GM18519 (cell line): ENCODE measurements at regions not wholly inside any gene's neighbourhood (a gene's known extent, or its start where the extent isn't known, plus 50 kb on each side); places are given as distances from the start of the nearest gene placed in this dataset.
"Not testable (repeated sequence)": the region's sequence is repeated elsewhere in the genome, so short reads cannot be mapped to it uniquely, and the experiment has no call there.

Experiments used
- ATAC-seq: cut with Tn5 transposase; IDR thresholded peaks from one replicate; pipeline ENCODE4 v1.9.1; 2021; ENCODE audit warnings: mild to moderate bottlenecking, moderate library complexity; ENCODE audit not compliant: unreplicated experiment, low FRiP score

- ATAC-seq: no peak
Observed at GRCh38 chr21:14758849-14759248, 212.7 kb upstream of the SAMSN1 start.

DNA sequence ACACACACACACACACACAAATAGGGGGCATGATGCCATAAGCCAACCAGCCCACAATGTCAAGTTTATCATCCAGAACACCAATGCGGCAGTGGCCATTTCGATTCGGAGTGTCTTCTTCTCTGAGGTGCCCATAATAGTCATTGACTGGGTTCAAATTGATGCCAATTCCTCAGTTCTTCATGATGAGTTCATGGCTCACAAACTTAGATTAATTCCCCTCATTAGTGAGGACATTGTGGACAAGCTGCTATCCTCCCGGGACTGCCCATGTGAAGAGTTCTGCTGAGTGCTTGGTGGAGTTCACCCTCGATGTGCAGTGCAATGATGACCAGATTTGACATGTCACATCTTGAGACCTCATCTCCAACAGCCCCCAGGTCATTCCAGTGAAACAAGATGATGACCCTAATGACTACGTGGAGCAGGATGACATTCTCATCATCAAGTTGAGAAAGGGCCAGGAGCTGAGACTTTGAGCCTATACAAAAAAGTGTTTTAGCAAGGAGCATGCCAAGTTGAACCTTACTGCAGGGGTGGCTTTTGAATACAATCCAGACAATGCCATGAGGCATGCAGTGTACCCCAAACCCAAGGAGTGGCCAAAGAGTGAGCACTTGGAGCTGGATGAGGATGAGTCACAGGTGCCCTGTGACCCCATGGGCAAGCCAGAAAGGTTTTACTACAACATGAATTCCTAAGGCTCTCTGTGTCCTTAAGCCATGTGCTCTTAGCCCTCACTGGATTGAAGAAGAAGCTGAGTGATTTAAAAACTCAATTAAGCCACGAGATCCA, 211.6 kb upstream of the SAMSN1 start:
- no peak for ATAC-seq

- no peak for ATAC-seq
Observed at GRCh38 chr21:14755086-14755485, 209.0 kb upstream of the SAMSN1 start.

DNA sequence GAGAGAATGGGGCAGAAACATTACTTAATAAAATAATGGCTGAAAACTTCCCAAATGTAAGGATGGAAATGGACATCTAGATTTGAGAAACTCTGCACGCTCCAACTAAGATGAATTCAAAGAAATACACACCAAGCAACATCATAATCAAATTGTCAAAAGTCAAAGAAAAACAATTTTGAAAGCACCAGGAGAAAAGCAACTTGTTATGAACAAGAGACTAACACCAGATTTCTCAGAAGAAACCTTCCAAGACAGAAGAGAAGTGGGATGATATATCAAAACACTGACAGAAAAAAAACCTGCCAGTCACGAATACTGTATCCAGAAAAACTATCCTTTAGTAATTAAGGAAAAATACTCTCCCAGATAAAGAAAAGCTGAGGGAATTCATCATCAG, 208.6 kb upstream of the SAMSN1 start:
- ATAC-seq: no peak

DNA sequence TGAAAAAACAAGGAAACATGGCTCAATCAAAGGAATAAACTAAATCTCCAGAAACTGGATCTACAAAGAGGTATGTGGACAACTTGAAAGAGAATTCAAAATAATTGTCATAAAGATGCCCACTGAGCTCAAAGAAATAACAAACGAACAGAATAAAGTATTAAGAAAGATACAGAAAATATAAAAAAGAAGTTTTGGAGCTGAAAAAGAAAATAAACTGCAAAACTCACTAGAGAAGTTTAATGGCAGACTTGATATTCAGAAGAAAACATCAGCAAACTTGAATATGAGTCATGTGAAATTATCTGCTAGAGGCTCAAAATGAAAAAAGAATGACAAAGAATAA, 208.1 kb upstream of the SAMSN1 start:
- no peak for ATAC-seq

DNA sequence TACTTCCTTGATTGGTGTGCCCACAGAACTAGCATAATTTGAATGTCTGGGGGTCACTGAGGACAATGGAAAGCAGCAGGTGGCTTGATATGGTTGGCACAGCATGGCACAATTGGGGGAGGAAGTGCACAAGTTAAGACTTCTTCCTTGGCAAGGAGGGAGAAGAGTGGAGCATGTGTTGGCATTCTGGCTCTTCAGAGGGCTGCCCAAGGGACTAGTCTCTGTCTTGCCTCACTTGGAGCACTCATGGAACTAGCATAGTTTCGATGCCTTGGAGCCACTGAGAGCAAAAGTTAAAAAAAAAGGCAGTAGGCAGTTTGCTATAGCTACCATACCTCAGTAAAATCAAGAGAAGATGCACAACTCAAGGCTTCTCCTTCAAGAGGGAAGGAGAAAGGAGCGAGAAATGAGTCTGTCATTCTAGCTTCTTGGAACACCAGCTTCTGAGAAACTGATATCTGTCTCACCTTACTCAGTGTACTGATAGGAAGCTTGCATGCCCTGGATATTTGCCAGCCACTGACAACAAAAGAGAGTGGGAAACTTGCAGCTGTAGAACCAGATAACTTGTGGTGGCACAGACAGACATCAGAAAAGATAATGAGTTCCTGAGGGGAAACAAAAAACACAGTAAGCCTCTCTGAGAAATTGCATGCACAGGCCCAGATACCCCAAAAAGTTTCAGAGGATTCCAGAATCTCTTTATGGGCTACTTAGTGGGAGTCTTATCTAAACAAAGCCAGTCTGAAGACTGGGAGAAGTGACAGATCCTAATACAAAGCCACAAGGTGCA, 207.5 kb upstream of the SAMSN1 start:
- no peak for ATAC-seq

DNA sequence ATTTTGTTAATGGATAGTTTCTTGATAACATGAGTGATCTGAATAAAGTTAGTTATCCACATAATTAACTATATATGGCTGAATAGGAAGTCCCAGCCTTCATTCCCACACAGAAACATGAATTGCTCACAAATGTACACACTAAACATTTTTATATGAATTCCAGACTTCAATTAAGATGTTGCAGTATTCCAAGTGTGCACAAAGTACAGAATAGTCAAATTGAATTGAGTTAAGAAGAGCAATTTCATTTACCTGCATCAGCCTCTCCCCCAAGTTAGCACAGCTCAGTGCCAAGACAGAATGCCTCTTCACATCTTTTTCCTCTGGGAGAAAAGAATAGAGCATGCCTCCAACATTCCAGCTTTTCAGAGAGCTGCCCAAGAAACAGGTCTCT, 207.0 kb upstream of the SAMSN1 start:
- no peak for ATAC-seq

GRCh38 chr21:14752345-14752909, 206.3 kb upstream of the SAMSN1 start:
- ATAC-seq: no peak

GRCh38 chr21:14751602-14752344, 205.7 kb upstream of the SAMSN1 start:
- no peak for ATAC-seq

GRCh38 chr21:14751011-14751410, 204.9 kb upstream of the SAMSN1 start:
- no peak for ATAC-seq

DNA sequence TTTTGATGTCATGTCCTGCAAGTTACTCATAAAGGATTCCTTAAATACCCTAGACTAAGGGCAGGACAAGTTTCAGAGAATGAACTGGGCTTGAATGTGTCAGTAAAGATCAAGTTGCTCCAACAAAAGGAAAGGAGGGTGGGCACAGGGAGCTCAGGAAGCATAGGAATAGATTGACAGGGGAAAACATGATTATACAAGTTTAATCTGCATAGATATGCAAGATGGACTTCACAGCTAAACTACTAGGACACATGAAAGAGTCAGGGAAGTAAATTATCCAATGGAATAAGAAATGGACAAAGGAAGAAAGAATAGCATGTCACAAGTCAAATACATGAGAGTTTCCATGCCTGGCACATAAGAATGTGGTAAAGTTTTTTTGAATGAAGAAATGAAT, 203.9 kb upstream of the SAMSN1 start:
- ATAC-seq: no peak

DNA sequence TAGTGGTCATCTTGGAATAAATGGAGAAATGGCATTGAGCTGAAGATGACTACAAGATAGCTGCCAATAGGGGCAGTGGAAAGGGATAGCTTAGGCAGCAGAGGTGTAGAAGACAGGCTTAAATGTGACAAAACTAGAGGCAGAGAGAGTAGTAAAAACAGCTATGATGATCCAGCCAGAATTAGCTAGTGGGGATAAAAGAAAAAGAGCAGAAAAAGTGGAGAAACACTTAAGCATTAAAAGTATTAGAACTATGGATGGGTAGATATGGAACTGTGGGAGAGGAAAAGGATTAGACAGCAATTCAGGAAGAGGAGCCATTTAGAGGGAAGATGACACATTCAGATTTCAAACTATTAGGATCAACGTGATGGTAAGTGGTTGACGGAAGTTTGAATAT, 202.5 kb upstream of the SAMSN1 start:
- no peak for ATAC-seq

DNA sequence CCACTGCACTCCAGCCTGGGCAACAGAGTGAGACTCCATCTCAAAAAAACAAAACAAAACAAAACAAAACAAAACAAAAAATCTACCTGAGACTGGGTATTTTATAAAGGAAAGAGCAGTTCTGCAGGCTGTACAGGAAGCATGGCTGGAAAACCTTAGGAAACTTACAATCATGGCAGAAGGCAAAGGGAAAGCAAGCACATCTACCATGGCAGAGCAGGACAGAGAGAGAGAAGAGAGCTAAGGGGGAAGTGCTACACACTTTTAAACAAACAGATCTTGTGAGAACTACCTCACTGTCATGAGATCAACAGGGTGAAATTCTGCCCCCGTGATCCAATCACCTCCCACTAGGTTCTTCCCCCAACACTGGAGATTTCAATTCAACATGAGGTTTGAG, 198.3 kb upstream of the SAMSN1 start:
- no peak for ATAC-seq

DNA sequence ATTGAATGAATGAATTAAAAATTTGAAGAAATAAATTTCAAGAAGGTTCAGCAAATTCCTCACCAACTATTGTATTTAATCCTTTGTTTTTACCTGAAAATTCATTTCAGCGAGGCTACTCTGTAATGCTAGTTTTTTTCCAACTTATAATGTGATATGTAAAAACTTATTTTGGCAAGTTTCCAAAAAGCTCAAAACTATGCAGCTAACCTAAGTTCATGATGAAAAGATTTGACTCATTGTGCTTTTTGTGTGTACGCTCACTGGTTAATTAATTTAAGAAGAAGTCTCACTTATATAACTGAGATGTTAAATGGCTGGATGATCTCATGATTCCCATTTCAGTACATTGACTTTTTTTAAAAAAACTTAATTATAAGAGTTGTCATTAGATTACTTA, 196.0 kb upstream of the SAMSN1 start:
- ATAC-seq: no peak

DNA sequence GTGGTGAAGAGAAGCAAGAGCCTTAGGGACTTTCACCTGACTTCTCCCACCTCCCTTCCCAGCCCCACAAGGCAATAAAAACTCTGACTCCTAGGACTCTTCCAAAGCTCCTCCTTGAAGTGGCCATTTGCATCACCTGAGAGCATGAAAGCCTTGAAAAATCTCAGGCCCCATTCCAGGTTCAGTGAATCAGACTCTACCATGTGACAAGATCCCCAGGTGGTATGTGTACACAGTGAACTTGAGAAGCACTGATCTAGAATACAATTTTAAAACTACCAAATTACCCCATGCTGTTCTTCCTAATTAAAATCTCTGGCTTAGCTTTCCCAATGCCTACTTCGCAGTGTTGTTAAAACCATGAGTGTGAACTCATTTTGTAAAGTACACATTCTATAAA, 195.1 kb upstream of the SAMSN1 start:
- ATAC-seq: no peak

DNA sequence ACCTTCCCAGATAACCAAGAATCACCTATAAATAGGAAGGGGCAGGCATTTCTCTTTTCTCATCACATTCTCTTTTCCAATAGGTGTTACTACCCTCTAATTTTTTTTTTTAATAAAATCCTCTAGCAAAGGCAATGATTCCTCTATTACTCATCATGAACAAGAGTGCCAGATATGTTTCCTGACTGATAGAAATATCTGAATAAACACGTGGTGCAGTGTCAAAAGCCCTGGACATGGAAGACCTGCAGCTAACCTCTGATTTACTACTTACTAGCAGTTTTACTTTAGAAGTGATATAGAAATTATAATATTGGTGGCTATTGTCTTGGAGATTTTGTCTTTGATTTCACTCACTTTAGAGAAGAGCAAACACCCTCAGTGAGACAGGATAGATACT, 194.6 kb upstream of the SAMSN1 start:
- ATAC-seq: no peak

DNA sequence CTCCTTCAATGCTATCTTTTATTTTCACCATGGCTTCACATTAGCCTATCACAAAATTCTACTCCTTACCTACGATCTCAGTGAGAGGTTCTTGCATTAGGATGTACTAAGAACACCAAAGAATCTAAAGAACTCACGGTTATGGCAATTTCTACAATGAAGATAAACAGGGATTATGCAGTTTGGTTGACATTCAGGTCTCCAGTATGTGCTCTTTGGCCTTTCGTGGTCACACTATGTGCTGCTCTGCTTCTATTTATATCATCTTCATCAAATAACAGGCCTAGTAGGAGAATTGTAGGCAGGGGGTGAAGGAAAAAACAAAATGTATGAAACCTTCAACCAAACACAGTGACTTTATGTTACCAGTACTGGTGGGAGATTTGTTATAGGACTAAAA, 194.0 kb upstream of the SAMSN1 start:
- no peak for ATAC-seq

- ATAC-seq: no peak
Observed at GRCh38 chr21:14739590-14739989, 193.5 kb upstream of the SAMSN1 start.

- ATAC-seq: not testable (repeated sequence)
Observed at GRCh38 chr21:14738576-14738975, 192.5 kb upstream of the SAMSN1 start.

- ATAC-seq: no peak
Observed at GRCh38 chr21:14737922-14738321, 191.8 kb upstream of the SAMSN1 start.

- no peak for ATAC-seq
Observed at GRCh38 chr21:14737284-14737691, 191.2 kb upstream of the SAMSN1 start.
